ENCODE measurements at regions not wholly inside any gene's neighbourhood (a gene's known extent, or its start where the extent isn't known, plus 50 kb on each side); places are given as distances from the start of the nearest gene placed in this dataset.

GRCh38 chr4:155524926-155525455, 141.7 kb upstream of the GUCY1A1 start:
- no peak for TF ChIP-seq CTCF (IDR thresholded peaks at IDR 0.05; ENCODE audit: extremely low read depth, low read depth, low read length)

GRCh38 chr4:155523358-155523757, 143.3 kb upstream of the GUCY1A1 start:
- no peak for DNase-seq (ENCODE audit: insufficient read length, low spot score, missing footprints)
- no peaks in the 10 kb centered on the region for H3K27me3 ChIP-seq (ENCODE audit: insufficient read depth, low read length)
- no peaks in the 10 kb centered on the region for H3K79me2 ChIP-seq (ENCODE audit: insufficient read depth, low read length)
- H3K9me3 ChIP-seq (ENCODE audit: low read depth, low read length) = peaks cover 4% of the 10 kb centered on the region
- H3K4me1 ChIP-seq (ENCODE audit: insufficient read depth, low read length) = no peaks in the 10 kb centered on the region
- H3K4me3 ChIP-seq (ENCODE audit: insufficient read depth, low read length) = no peak overlapping the region
- H2AFZ ChIP-seq (ENCODE audit: low read length) = no peak overlapping the region
- TF ChIP-seq CTCF (IDR thresholded peaks at IDR 0.05; ENCODE audit: extremely low read depth, low read depth, low read length) = no peak
- no peak overlapping the region for H3K27ac ChIP-seq (ENCODE audit: low read depth, low read length)
- H4K20me1 ChIP-seq (ENCODE audit: insufficient read depth, low read length) = no peaks in the 10 kb centered on the region
- no peaks in the 10 kb centered on the region for H3K36me3 ChIP-seq (ENCODE audit: insufficient read depth, low read length)
- no peak overlapping the region for H3K4me2 ChIP-seq (ENCODE audit: insufficient read depth, low read length)

More at GRCh38 chr4:155524926-155525455, 141.7 kb upstream of the GUCY1A1 start:
- H3K27ac ChIP-seq (ENCODE audit: low read depth, low read length) = no peak overlapping the region
- H3K36me3 ChIP-seq (ENCODE audit: insufficient read depth, low read length) = no peaks in the 10 kb centered on the region
- no peak overlapping the region for H2AFZ ChIP-seq (ENCODE audit: low read length)
- H3K9me3 ChIP-seq (ENCODE audit: low read depth, low read length) = peaks cover 4% of the 10 kb centered on the region
- H4K20me1 ChIP-seq (ENCODE audit: insufficient read depth, low read length) = no peaks in the 10 kb centered on the region
- no peak overlapping the region for H3K4me2 ChIP-seq (ENCODE audit: insufficient read depth, low read length)
- no peaks in the 10 kb centered on the region for H3K79me2 ChIP-seq (ENCODE audit: insufficient read depth, low read length)
- DNase-seq (ENCODE audit: insufficient read length, low spot score, missing footprints) = no peak
- no peak overlapping the region for H3K4me3 ChIP-seq (ENCODE audit: insufficient read depth, low read length)
- H3K27me3 ChIP-seq (ENCODE audit: insufficient read depth, low read length) = no peaks in the 10 kb centered on the region
- H3K4me1 ChIP-seq (ENCODE audit: insufficient read depth, low read length) = no peaks in the 10 kb centered on the region

- H2AFZ ChIP-seq (ENCODE audit: low read length) = no peak overlapping the region
- H3K27ac ChIP-seq (ENCODE audit: low read depth, low read length) = no peak overlapping the region
- no peaks in the 10 kb centered on the region for H4K20me1 ChIP-seq (ENCODE audit: insufficient read depth, low read length)
- no peaks in the 10 kb centered on the region for H3K36me3 ChIP-seq (ENCODE audit: insufficient read depth, low read length)
- no peaks in the 10 kb centered on the region for H3K4me1 ChIP-seq (ENCODE audit: insufficient read depth, low read length)
- H3K4me3 ChIP-seq (ENCODE audit: insufficient read depth, low read length) = no peak overlapping the region
- no peaks in the 10 kb centered on the region for H3K27me3 ChIP-seq (ENCODE audit: insufficient read depth, low read length)
- no peak overlapping the region for H3K4me2 ChIP-seq (ENCODE audit: insufficient read depth, low read length)
- no peak for DNase-seq (ENCODE audit: insufficient read length, low spot score, missing footprints)
- peaks cover 4% of the 10 kb centered on the region for H3K9me3 ChIP-seq (ENCODE audit: low read depth, low read length)
- H3K79me2 ChIP-seq (ENCODE audit: insufficient read depth, low read length) = no peaks in the 10 kb centered on the region
- no peak for TF ChIP-seq CTCF (IDR thresholded peaks at IDR 0.05; ENCODE audit: extremely low read depth, low read depth, low read length)
Measured at GRCh38 chr4:155522201-155522600, 144.4 kb upstream of the GUCY1A1 start.

GRCh38 chr4:155521382-155521781, 144.6 kb upstream of the MAP9 start:
- no peaks in the 10 kb centered on the region for H3K27me3 ChIP-seq (ENCODE audit: insufficient read depth, low read length)
- H2AFZ ChIP-seq (ENCODE audit: low read length) = no peak overlapping the region
- H3K79me2 ChIP-seq (ENCODE audit: insufficient read depth, low read length) = no peaks in the 10 kb centered on the region
- H3K4me1 ChIP-seq (ENCODE audit: insufficient read depth, low read length) = no peaks in the 10 kb centered on the region
- peaks cover 4% of the 10 kb centered on the region for H3K9me3 ChIP-seq (ENCODE audit: low read depth, low read length)
- no peak for TF ChIP-seq CTCF (IDR thresholded peaks at IDR 0.05; ENCODE audit: extremely low read depth, low read depth, low read length)
- H4K20me1 ChIP-seq (ENCODE audit: insufficient read depth, low read length) = no peaks in the 10 kb centered on the region
- no peak overlapping the region for H3K4me2 ChIP-seq (ENCODE audit: insufficient read depth, low read length)
- H3K27ac ChIP-seq (ENCODE audit: low read depth, low read length) = no peak overlapping the region
- H3K4me3 ChIP-seq (ENCODE audit: insufficient read depth, low read length) = no peak overlapping the region
- no peak for DNase-seq (ENCODE audit: insufficient read length, low spot score, missing footprints)
- H3K36me3 ChIP-seq (ENCODE audit: insufficient read depth, low read length) = no peaks in the 10 kb centered on the region

All from osteoblast (primary cell).